ENCODE measurements at regions not wholly inside any gene's neighbourhood (a gene's known extent, or its start where the extent isn't known, plus 50 kb on each side); places are given as distances from the start of the nearest gene placed in this dataset.

GRCh38 chr3:30269751-30270445, 336.5 kb upstream of the TGFBR2 start:
- no peak for DNase-seq

DNA sequence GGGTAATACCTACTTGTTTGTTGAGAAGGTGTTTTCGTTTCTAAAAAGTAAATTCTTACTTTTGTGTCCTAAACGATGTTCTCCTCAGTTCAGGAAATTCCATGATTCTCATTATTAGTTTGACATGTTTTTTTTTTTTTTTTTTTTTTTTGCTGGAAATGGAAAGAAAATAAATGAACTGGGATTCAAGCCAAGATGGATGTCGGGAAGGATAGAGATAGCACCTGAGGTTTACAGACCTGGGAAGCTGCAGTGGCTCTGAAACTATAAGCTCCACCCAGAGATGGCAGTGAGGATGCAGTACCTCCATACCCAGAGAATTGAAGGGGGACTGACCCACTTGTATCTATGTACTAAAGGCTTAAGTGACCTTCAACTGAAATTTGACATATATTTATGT, 334.6 kb upstream of the TGFBR2 start:
- DNase-seq, result no peak

DNA sequence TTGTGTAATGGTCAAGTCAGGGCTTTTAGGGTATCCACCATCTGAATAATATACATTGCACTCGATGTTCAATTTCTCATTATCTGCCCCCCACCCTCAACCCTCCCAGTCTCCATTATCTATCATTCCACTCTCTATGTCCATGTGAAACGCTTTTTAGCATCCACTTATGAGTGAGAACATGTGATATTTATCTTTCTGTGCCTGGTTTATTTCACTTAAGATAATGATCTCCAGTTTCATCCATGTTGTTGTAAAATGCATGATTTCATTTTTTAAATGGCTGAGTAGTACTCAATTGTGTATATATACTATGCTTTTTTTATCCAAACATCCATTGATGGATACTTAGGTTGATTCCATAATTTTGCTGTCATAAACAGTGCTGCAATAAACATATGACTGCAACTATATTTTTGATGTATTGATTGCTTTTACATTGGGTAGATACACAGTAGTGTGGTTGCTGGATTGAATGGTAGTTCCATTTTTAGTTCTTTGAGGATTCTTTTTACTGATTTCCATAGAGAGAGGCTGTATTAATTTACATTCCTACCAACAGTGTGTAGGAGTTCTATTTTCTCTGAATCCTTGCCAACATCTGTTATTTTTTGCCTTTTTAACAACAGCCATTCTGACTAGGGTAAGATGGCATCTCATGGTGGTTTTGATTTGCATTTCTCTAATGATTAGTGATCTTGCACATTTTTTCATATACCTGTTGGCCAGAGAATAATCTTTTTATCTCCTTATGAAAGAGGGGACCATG, 332.9 kb upstream of the TGFBR2 start:
- no peak for DNase-seq

DNA sequence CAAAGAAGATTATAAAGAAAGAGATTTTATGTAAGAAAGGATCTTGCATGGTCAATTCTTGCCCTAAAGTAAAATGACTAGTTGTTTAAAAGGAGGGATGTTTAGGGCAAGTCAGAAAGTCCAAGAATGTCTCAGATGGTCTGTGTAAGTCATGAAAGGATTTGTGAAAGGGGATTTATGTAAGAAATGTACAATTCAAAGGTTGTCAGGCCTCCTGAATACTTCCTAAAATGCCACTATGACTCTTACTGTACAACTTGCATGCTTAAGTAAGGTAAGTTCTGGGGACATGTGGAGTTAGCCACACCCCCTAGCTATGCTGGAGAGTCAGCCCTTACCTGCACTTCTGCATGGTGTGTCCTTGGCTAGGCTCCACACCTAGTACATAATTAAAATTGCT, 328.9 kb upstream of the TGFBR2 start:
- DNase-seq, result no peak

DNA sequence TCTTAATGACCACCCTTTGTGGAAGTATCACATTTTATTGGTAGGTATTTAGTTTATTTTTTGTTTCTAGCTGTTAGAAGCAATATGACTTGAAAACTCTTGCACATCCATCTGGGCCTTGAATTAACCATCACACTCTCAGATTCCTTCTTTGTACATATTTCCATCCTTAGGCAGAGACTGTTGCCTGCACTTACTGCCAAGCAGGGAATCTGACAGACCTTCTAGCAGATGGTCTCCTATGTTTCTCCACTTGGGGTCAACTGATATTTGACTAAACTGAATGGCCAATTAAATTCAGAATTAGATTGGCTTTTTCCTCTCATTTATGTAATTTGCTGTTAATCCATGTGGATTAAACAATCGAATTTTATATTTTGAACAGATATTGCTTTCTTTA, 324.9 kb upstream of the TGFBR2 start:
- DNase-seq, result no peak

DNA sequence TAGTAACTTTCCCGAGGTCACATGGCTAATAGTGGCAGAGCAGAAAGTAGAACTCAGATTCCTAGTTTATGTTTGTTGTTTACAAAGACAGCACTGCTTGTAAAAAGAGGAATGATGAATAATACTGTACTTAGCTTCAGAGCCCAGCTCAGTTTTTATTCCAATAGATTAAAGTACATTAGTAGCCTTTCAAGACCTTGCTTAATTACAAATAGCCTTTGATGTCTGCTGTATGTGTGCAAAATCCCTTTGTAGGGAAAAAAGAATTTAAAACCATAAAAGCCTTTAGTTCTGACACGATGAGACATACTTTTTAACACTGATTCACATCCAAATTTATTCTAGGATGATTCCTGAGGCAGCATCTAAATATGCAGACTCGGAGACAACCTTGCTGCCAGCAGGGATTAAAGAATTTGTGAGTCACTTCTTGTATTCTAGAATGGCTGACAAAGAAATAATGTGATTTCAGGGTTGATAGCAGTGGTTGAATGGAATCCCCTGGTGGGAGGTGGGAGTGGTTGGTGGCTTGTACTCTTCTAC, 324.2 kb upstream of the TGFBR2 start:
- no peak for DNase-seq

DNA sequence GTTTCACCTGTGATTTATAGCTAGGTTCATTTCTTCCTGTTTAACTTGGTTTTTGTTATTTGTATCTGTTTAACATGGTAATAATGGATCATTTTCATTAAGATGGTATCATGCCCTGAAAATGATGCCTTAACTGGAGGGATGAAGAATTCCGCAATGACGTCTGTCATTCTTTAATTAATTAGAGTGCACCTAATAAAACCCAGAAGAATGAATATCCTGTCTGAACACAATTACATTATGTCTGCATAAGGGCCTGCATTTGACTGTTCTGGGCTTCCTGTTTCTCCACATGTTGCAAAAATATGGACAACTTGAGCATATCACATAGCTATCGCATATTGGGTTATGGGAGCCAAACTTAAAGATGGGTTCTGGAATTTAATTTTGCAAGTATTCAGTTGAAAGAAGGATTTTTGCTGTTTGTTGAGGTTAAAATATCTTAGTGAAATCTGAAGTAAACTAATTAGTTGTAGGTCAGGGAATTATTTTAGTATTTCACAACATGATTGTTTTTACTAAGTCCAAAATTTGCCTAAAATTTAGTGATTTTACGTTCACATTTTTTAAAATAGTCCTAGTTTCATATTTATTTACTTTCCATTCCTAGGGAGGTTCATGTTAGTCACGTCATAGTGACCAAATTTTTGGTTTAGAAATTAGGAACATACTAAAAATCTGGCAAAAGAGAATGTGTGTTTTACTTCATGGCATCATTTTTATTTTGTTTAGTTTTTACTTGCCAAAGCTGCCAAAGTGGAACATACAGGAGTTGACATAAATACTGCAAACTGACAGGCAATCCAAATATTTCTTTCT, 321.0 kb upstream of the TGFBR2 start:
- DNase-seq, result no peak

DNA sequence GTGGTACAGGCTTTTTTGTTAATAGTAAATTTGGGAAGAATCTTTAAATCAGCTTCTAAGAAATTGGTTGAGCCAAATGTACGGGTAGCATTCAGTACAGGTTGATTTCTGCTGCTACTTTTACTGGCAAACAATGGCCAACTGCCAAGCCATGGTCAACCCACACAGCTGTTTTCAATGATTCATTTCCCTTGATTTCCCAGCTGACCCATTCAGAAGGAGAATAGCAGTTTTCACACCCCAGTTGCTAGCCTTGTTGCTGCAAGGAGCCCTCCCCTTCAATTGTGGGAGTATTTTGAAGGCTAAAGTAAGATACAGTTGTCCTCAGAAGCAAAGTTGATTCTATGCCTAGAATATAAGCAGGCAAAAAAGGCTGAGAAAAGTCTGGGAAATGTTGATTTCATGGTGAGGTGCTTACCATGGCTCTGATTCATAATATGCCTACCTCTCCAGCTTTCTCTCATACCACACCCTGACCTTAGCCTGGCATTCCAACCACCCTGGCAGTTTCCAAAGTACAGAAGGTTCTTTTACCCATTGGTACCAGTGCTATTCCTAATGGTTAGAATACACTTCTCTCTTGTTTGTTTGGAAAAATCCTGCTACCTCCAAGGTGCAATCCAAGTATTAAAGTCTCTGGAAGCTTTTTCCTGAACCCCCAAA, 320.3 kb upstream of the TGFBR2 start:
- peak; percentile 77 for DNase-seq

DNA sequence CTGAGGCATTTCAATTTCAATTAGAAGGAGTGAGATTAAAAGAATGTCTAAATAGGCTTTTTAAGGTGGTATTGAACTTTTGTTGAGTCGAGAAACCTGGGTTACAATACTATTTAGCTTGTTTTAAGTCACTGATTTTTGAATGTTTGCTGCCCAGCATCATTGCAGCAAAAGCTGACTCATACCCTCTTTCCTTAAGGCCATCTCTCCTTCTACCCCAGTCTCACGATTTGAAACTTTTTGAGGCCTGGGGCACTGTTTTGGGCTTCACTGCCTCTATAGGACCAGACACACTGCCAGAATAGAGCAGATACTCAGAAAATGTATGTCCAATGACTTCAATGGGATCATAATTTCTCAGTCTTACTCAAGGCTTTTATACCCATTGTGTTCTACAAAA, 319.6 kb upstream of the TGFBR2 start:
- DNase-seq, result peak; percentile 56

DNA sequence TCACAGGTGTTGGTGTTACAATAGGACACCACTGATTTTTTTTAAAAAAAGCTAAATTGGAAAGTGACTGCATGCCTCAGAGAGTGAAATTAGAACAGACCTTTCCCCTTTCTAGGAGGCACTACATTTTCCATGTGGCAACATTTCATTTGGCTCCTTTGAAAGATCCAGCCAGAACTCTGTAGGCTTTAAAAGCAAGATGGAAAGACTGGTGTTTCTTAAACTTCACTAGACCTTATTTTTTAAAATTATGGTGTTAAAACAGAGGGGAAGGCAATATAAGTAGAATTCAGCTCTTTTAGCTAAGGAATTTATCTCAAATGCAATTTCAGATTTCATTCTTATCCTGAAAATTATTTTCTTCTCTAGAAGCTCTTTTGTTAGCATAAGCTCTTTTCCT, 317.6 kb upstream of the TGFBR2 start:
- no peak for DNase-seq

DNA sequence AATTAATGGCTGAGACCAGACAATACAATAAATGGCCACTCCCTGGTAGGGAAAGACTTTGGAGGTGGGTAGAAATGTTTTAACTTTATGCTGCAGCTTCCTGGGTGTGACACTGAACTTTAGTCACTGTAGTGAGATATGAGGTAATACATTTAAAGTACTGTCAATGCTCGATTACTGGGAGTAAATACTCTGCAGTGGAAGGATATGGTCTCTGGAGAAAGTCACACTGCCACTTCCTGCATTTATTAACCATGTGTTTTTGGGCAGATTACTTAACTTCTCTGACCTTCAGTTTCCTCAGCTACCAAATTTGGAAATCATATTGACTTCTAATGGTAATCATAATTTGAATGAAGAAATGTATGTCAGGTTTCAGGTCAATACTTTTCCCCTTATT, 317.1 kb upstream of the TGFBR2 start:
- peak; percentile 27 for DNase-seq

- DNase-seq, result no peak
These were observed 316.6 kb upstream of the TGFBR2 start for GRCh38 chr3:30289766-30290165.

- no peak for DNase-seq
These were observed 315.9 kb upstream of the TGFBR2 start for GRCh38 chr3:30290479-30290878.

DNA sequence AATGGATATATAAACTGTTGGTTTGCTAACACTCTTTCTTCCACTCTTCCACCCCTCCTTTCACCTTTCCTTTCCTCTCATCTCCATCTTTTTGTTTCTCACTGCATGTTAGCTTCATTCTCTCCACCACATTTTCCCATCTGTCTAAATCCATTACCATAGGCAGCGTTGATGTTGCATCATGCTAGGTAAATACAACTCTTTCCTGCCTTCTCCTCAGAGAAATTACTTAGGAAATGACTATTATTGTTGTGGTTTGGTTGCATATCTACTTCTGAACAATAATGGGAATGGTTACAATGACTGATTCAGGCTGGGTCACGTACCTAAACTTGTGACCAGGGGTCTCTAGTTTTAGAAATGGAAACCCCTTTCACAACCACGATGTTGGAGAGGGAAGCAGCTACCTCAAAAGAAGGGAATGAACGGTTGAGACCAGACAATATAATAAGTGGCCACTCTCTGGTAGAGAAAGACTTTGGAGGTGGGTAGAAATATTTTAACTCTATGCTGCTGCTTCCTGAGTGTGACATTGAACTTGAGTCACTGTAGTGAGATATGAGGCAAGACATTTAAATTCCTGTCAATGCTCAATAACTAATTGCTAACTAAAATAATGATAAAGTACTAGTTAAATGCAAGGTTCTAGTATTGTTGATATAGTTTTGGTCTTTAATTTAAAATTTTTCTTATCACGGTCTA, 314.1 kb upstream of the TGFBR2 start:
- DNase-seq, result peak; percentile 33

DNA sequence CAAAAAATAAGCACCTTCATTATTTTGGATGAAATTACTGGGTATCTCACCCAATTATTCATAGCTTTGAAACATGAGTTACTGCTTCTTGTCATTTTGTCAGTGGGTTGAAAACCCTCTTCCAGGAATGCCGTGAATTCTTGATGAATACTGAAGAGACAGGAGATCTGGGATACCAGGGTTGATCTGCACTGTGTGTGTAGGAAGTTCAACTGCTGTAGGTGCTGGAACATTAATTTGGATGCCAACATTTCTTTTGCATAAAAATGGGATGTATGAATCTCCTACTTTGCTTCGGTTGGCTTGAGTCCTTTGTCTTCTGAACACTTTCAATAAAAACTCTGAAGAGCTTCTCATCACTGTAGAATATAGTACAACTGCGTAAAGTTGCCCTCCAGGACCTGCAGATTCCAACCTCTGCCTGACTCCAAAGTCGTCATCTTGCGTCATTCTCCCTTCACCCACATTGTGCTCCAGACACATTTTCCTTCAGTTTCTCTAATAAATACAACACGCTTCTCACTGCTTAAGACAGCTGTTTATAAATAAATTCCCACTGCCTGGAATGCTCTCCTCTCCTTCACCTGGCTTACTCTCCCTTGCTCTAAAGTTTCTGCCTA, 312.7 kb upstream of the TGFBR2 start:
- no peak for DNase-seq

- DNase-seq, result no peak
These were observed 312.1 kb upstream of the TGFBR2 start for GRCh38 chr3:30294241-30294667.

- no peak for DNase-seq
These were observed 309.3 kb upstream of the TGFBR2 start for GRCh38 chr3:30297112-30297511.

DNA sequence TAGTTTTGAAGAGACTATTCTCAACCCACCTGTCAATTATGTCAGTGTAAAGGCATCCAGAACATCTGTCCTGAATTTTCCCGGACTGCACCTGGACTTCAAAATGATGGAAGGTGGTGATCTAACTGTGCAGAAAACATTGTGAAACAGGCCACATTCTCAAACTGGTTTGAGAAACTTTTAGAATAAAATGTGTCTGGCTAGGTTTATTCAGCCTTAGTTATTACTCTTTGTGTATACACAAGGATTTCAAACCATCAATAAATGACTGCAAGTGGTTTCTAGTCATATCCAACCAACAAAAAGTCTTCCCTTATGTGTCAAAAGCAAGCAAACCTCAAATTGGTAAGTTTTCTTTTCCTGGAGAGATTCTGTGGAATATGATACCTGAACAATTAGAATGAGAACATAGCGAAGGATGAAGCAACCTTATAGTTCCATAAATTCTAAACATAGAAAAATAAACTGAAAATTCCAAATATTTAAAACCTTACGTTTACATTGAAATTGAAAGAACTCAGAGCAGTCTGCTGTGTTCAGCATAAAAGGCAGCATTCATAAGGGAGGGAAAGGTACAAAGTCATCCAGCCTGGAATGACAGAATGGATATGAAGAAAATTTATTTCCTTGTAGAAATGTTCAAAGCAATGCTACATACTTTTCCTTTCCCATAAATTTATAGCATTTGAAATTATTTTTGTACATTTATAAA, 306.6 kb upstream of the TGFBR2 start:
- no peak for DNase-seq

DNA sequence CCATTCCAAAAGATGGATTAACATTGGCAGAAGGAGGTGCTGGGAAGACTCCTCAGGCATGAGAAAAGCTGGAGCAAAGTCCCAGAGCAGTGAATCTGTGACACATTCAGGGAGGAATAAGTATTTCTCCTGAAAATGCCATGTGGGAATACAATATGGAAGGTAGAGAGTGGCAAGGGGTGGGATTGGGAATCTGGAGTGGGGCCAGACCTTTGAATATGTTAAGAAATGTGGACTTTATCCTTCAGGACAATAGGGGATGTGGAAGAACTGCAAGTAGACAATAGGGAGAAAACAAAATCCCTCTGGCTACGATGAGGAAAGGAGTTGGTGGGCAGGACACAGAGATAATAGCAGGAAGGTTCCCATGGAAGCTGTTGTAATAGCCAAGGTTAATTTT, 305.6 kb upstream of the TGFBR2 start:
- no peak for DNase-seq

DNA sequence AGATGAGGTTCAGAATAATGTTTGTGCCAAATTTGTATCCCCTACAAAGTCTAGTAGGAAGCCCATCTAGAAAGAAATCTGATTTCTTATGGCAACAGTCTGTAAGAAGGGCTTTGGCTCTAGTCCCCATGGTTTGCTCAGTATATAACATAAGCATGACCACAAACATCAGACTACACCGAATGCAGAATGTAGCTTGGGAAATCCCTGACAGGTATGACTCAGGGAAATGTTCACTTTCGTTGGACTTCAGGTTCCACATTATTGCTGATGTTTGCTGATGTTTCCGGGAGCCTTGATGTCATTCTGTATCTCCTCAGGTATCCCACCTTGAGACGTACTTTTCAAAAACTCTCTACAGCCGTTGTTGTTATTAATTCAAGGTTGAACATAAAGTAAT, 304.4 kb upstream of the TGFBR2 start:
- peak; percentile 40 for DNase-seq

- DNase-seq, result no peak
These were observed 302.6 kb upstream of the TGFBR2 start for GRCh38 chr3:30303770-30304169.

Measured in activated CD4-positive, alpha-beta T cell treated with anti-CD3 and anti-CD28 coated beads, Interleukin-2, Interleukin-6, amounts not matched to agents 100 ng/mL and 50 ng/mL, durations not matched to agents 16 hours and 8 hours (primary cell).